ENCODE measurements at regions not wholly inside any gene's neighbourhood (a gene's known extent, or its start where the extent isn't known, plus 50 kb on each side); places are given as distances from the start of the nearest gene placed in this dataset.

DNA sequence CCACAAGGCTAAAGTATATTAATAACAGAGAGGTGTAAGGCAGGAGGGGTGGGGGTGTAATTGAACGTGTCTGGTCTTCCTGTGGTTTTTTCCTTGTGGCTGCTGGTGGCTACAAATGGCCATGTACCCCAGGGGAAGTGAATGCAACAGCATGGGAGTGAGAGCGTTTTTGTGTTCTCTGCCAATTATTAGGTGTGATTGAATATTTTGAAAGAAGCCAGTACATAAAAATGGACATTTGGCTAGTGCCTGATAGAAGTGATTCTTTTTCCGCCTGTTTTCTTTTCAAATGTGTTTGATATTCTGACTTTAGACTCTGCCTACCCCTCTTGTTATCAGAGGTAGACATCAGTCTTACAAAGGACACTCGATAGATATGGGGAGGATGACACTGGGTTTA lies 141.3 kb downstream of the PRL start:
- TF ChIP-seq POLR2AphosphoS5 (IDR thresholded peaks at IDR 0.05; ENCODE audit: borderline replicate concordance, low read depth, low read length) (no peak), EZH2 (IDR thresholded peaks at IDR 0.05) (no peak)
